Type B pancreatic cell (in vitro differentiated cells): ENCODE measurements at regions not wholly inside any gene's neighbourhood (a gene's known extent, or its start where the extent isn't known, plus 50 kb on each side); places are given as distances from the start of the nearest gene placed in this dataset.

Experiments
- DNase-seq: peaks from one replicate; pipeline ENCODE4 v3.0.0; 2021; ENCODE audit warnings: mixed read lengths; ENCODE audit not compliant: unreplicated experiment; ENCODE audit errors: extremely low spot score
- H3K27ac Mint-ChIP-seq: 2 replicates; pipeline ENCODE4 v1.8.0; 2021; ENCODE audit warnings: mild to moderate bottlenecking, mixed read lengths
- H3K27me3 Mint-ChIP-seq: 2 replicates; pipeline ENCODE4 v1.8.0; 2021; ENCODE audit warnings: mixed read lengths
- H3K36me3 Mint-ChIP-seq: 2 replicates; pipeline ENCODE4 v1.8.0; 2021; ENCODE audit warnings: mixed read lengths
- H3K4me1 Mint-ChIP-seq: one replicate; pipeline ENCODE4 v1.8.0; 2021; ENCODE audit warnings: mixed read lengths; ENCODE audit not compliant: unreplicated experiment
- H3K4me3 Mint-ChIP-seq: 2 replicates; pipeline ENCODE4 v1.8.0; 2021; ENCODE audit warnings: mild to moderate bottlenecking, mixed read lengths
- H3K9me3 Mint-ChIP-seq: 2 replicates; pipeline ENCODE4 v1.8.0; 2021; ENCODE audit warnings: mixed read lengths
- CTCF ChIP-seq: fragments of 200-600 bp; sonication (generic); conservative IDR thresholded peaks from 2 replicates; pipeline ENCODE4 v1.5.0; 2021; ENCODE audit warnings: antibody characterized with exemption, mild to moderate bottlenecking

DNA sequence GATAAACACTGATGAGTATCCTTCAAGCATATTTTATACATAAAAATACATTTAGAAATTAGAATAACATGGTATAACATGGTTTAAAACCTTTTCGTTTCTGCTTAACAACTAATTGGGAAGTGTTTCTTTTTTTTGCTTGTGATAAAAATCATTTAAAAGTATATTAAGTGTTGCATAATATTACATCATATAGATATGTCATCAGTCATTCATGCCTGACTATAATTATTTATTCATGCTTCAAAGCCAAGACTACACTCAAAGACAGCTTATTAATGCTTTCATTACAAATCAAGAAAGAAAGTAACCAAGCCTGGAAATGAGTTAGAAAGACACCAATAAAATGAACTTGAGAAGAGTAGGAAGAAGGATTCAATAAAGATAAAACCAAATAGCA, 136.6 kb upstream of the TP63 start:
- no peak overlapping the region for H3K4me3 Mint-ChIP-seq
- no peak for DNase-seq
- no peak for TF ChIP-seq CTCF
- H3K27ac Mint-ChIP-seq = no peak overlapping the region
- H3K27me3 Mint-ChIP-seq = no peaks in the 10 kb centered on the region
- no peaks in the 10 kb centered on the region for H3K4me1 Mint-ChIP-seq
- no peaks in the 10 kb centered on the region for H3K9me3 Mint-ChIP-seq
- no peaks in the 10 kb centered on the region for H3K36me3 Mint-ChIP-seq

GRCh38 chr3:189496375-189497138, 134.6 kb upstream of the TP63 start:
- no peak overlapping the region for H3K27ac Mint-ChIP-seq
- DNase-seq = no peak
- no peaks in the 10 kb centered on the region for H3K9me3 Mint-ChIP-seq
- no peak for TF ChIP-seq CTCF
- H3K4me3 Mint-ChIP-seq = no peak overlapping the region
- no peaks in the 10 kb centered on the region for H3K36me3 Mint-ChIP-seq
- H3K27me3 Mint-ChIP-seq = no peaks in the 10 kb centered on the region
- no peaks in the 10 kb centered on the region for H3K4me1 Mint-ChIP-seq

DNA sequence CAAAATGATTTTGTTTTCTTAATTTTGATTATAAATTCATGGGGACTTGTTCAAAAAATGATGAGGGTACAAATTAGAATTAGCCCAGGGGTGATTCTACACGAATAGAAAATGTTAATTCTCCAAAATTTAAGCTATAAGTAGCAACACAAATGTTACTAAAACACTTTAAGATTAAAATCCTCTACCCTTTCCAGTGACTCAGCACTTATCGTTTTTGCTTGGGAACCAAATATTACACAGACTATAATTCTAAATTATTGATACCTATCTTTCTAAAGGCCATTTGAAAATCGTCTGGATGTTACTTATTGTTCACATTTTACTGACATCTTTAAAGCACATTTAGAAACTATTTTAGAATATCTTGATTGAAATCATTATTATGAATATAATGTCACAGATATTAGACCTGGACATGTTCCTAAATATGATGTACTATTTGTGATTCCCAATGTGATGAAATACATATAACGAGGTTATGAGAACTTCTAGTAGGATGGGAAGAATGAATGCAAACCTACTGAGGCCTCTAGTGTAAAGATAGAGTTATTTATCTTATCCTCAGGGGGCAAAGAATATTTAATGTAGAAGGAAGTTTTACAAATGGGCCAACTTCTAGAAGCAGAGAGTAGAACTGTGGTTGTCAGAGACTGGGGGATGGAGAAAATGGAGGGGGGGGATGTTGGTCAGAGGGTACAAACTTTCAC, 132.0 kb upstream of the TP63 start:
- no peaks in the 10 kb centered on the region for H3K27me3 Mint-ChIP-seq
- no peaks in the 10 kb centered on the region for H3K4me1 Mint-ChIP-seq
- no peaks in the 10 kb centered on the region for H3K36me3 Mint-ChIP-seq
- H3K27ac Mint-ChIP-seq = no peak overlapping the region
- TF ChIP-seq CTCF = no peak
- H3K4me3 Mint-ChIP-seq = no peak overlapping the region
- H3K9me3 Mint-ChIP-seq = no peaks in the 10 kb centered on the region
- DNase-seq = no peak

DNA sequence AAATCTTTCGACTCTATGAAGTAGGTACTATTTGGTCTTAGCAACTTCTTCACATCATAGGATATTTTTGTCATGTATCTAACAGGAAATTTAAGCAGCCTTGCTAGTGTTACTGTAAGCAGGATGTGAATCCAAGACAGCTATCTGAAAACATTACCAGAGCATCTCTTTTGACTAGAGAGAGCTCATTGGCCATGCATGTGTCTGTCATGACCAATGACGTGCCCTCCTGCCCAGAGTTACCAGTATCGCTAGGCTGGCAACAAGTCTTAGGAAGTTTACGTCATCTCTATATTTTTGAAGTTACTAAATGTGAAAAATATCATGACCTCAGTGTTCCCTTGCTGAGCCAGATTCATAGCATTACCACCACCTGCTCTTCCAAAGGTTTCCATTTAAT, 130.9 kb upstream of the TP63 start:
- H3K4me1 Mint-ChIP-seq = no peaks in the 10 kb centered on the region
- H3K9me3 Mint-ChIP-seq = no peaks in the 10 kb centered on the region
- no peaks in the 10 kb centered on the region for H3K36me3 Mint-ChIP-seq
- no peaks in the 10 kb centered on the region for H3K27me3 Mint-ChIP-seq
- H3K4me3 Mint-ChIP-seq = no peak overlapping the region
- no peak for DNase-seq
- no peak overlapping the region for H3K27ac Mint-ChIP-seq
- no peak for TF ChIP-seq CTCF

DNA sequence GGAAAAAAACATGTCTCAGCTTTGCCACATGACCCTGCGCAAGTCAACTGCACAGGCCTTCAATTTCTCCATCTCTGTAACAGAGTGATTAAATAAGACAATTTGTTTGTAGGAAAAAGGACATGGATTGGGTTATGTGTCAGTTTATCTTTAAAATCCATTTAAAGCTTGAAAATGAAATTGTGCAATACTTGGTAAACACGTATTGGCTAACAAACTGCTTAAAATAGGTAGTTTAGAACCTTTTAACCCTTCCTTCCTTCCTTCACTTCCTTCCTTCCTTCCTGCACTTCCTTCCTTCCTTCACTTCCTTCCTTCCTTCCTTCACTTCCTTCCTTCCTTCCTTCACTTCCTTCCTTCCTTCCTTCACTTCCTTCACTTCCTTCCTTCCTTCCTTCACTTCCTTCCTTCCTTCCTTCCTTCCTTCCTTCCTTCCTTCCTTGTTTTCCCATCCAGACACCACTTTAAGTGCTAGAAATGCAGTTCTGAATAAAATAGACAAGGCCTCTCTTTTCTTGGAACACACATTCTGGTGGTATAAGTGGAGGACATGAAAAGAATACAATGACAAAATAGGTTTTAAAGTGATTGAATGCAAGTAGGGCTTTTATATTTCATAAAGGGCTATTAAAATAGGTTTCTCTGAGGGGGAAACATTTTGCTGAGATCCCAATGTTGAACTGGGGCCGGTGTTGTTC, 130.2 kb upstream of the TP63 start:
- no peaks in the 10 kb centered on the region for H3K9me3 Mint-ChIP-seq
- H3K27me3 Mint-ChIP-seq = no peaks in the 10 kb centered on the region
- DNase-seq = no peak
- no peak overlapping the region for H3K4me3 Mint-ChIP-seq
- TF ChIP-seq CTCF = no peak
- no peak overlapping the region for H3K27ac Mint-ChIP-seq
- H3K36me3 Mint-ChIP-seq = no peaks in the 10 kb centered on the region
- no peaks in the 10 kb centered on the region for H3K4me1 Mint-ChIP-seq
